Heart left ventricle (tissue), 16 donors: ENCODE measurements at regions not wholly inside any gene's neighbourhood (a gene's known extent, or its start where the extent isn't known, plus 50 kb on each side); places are given as distances from the start of the nearest gene placed in this dataset.

ENCODE experiments used
- ATAC-seq, 4 donors: fragments of 200-7000 bp; cut with Tn5 transposase; one replicate each; pipeline ENCODE4 v1.9.1; 2020 to 2022; ENCODE audit warnings: moderate library complexity in 4 of 4, mild to moderate bottlenecking in 3 of 4, moderate number of reproducible peaks in 1 of 4
- DNase-seq, 5 donors: peaks; one replicate each; pipeline ENCODE4 v3.0.0-alpha.2; 2020
- H3K27ac ChIP-seq, 12 donors: fragments of 200-600 bp; sonication (generic) in 4 of 12; one replicate each; pipeline versions ENCODE4 v1.5.0 to v1.8.0; 2016 to 2022; ENCODE audit warnings: mild to moderate bottlenecking in 2 of 12
- H3K27me3 ChIP-seq, 9 donors: fragments of 200-600 bp; sonication (generic) in 2 of 9; one replicate each; pipeline versions ENCODE4 v1.5.1 to v1.8.0; 2016 to 2022; ENCODE audit warnings: mild to moderate bottlenecking in 3 of 9
- H3K36me3 ChIP-seq, 9 donors: fragments of 200-600 bp; sonication (generic) in 2 of 9; one replicate each; pipeline versions ENCODE4 v1.5.0 to v1.8.0; 2018 to 2022; ENCODE audit warnings: mild to moderate bottlenecking in 2 of 9
- H3K4me1 ChIP-seq, 12 donors: fragments of 200-600 bp; sonication (generic) in 4 of 12; one replicate each; pipeline versions ENCODE4 v1.5.0 to v1.8.0; 2016 to 2022; ENCODE audit warnings: mild to moderate bottlenecking in 3 of 12
- H3K4me3 ChIP-seq, 12 donors: fragments of 200-600 bp; sonication (generic) in 4 of 12; one replicate each; pipeline versions ENCODE4 v1.5.0 to v1.8.0; 2017 to 2022; ENCODE audit warnings: mild to moderate bottlenecking in 9 of 12, moderate library complexity in 4 of 12
- H3K9me3 ChIP-seq, 12 donors: fragments of 200-600 bp; sonication (generic) in 4 of 12; one replicate each; pipeline versions ENCODE4 v1.5.0 to v1.8.0; 2016 to 2022; ENCODE audit warnings: mild to moderate bottlenecking in 1 of 12
- POLR2A ChIP-seq, 2 donors: fragments of 450-650 bp; IDR thresholded peaks; one replicate each; pipeline ENCODE4 v1.6.1; 2017; ENCODE audit warnings: antibody characterized with exemption in 2 of 2, mild to moderate bottlenecking in 2 of 2, moderate library complexity in 2 of 2
- WGBS, 4 donors: extraction: QIAGEN DNeasy Blood & Tissue Kit in 2 of 4; methylation state at CpG; one replicate each; pipeline versions ENCODE4 v1.1.5 to v1.1.7; 2013 to 2018; 5-methylcytosine and 5-hydroxymethylcytosine counted together
- intact Hi-C, 10 donors: fragments of 100-400 bp; cut with DNase I; formaldehyde crosslinking; loops; one replicate each; pipeline versions ENCODE4 v1.11.1 to v1.14.2; 2022
- TF ChIP-seq, protein P1 (sequence below), 12 donors: fragments of 200-600 bp; sonication (generic) in 4 of 12; IDR thresholded peaks; one replicate each; pipeline versions ENCODE4 v1.5.0 to v1.8.0; 2018 to 2022; ENCODE audit warnings: antibody characterized with exemption in 12 of 12, mild to moderate bottlenecking in 5 of 12
- donor health status: ischemic (EF 13 %, LVEDD 7.1; RV severe dilation, severe dysfunction).
- donor health status: healthy with polysubstance abuse.
- donor health status: DM: no; HTN: yes; CAD: no.
- donor health status: DM: no; HTN: no; CAD: no.
- donor health status: ischemic (EF 25% LVEDD 6.9; RV normal size, moderate dysfunction).
- donor health status: ischemic (EF 25% LVEDD 5.7; RV mildly dilated, moderate dysfunction).
- donor health status: healthy.
- donor health status: DM: yes; HTN: yes; CAD: no.
- donor health status: ischemic (EF 35%, LVEDD 5.7; RV mildly dilated, moderate dysfunction).
- donor health status: nonischemic (EF 11% LVEDD 7.7; RV severe dilation, severe dysfunction).
- donor health status: DM: yes; HTN: yes; CAD: no.
- donor health status: PGD.
- donor health status: ischemic (EF 29% LVEDD 5.4; RV normal size, mild dysfunction).
- donor health status: nonischemic (EF 23%, LVEDD 6.1; RV moderate dilation, normal function).

- DNase-seq (no peak), ATAC-seq (no peak)
- TF ChIP-seq POLR2A (IDR thresholded peaks at IDR 0.05) = no peak
- TF ChIP-seq, protein P1, sequence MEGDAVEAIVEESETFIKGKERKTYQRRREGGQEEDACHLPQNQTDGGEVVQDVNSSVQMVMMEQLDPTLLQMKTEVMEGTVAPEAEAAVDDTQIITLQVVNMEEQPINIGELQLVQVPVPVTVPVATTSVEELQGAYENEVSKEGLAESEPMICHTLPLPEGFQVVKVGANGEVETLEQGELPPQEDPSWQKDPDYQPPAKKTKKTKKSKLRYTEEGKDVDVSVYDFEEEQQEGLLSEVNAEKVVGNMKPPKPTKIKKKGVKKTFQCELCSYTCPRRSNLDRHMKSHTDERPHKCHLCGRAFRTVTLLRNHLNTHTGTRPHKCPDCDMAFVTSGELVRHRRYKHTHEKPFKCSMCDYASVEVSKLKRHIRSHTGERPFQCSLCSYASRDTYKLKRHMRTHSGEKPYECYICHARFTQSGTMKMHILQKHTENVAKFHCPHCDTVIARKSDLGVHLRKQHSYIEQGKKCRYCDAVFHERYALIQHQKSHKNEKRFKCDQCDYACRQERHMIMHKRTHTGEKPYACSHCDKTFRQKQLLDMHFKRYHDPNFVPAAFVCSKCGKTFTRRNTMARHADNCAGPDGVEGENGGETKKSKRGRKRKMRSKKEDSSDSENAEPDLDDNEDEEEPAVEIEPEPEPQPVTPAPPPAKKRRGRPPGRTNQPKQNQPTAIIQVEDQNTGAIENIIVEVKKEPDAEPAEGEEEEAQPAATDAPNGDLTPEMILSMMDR (IDR thresholded peaks at IDR 0.05) = no peak
- Histone ChIP-seq H3K4me1 (no peaks in the 10 kb centered on the region), H3K27me3 (peaks cover 0 to 5% (median 0%) of the 10 kb centered on the region in 9 donors), H3K27ac (no peak overlapping the region), H3K36me3 (no peaks in the 10 kb centered on the region), H3K9me3 (peaks cover 0 to 4% (median 0%) of the 10 kb centered on the region in 12 donors), H3K4me3 (no peak overlapping the region)
- intact Hi-C loops = no loop called here
- 71 to 82% (median 78%) methylated on average over 1 of the region's 1 CpG for WGBS, 4 donors
Observed at GRCh38 chr16:51382940-51383339, 231.9 kb upstream of the SALL1 start.

- Histone ChIP-seq H3K4me1 (no peaks in the 10 kb centered on the region), H3K27me3 (peaks cover 0 to 5% (median 0%) of the 10 kb centered on the region in 9 donors), H3K36me3 (no peaks in the 10 kb centered on the region), H3K4me3 (no peak overlapping the region), H3K27ac (no peak overlapping the region), H3K9me3 (peaks cover 0 to 4% (median 0%) of the 10 kb centered on the region in 12 donors)
- WGBS, 4 donors = 40 to 52% (median 43%) methylated on average over 3 of the region's 3 CpGs
- DNase-seq (no peak), ATAC-seq (no peak)
- intact Hi-C loops = no loop called here
- TF ChIP-seq, protein P1 (IDR thresholded peaks at IDR 0.05) = no peak
- TF ChIP-seq POLR2A (IDR thresholded peaks at IDR 0.05) = no peak
Observed at GRCh38 chr16:51382211-51382610, 231.1 kb upstream of the SALL1 start.

- Histone ChIP-seq H3K36me3 (no peaks in the 10 kb centered on the region), H3K27ac (no peak overlapping the region), H3K4me1 (no peaks in the 10 kb centered on the region), H3K9me3 (no peaks in the 10 kb centered on the region), H3K27me3 (peaks cover 0 to 5% (median 0%) of the 10 kb centered on the region in 9 donors), H3K4me3 (no peak overlapping the region)
- WGBS, 4 donors = 81 to 87% (median 83%) methylated on average over 3 of the region's 3 CpGs
- TF ChIP-seq POLR2A (IDR thresholded peaks at IDR 0.05) = no peak
- TF ChIP-seq, protein P1 (IDR thresholded peaks at IDR 0.05) = no peak
- intact Hi-C loops = no loop called here
- no peak for DNase-seq
- no peak for ATAC-seq
Observed at GRCh38 chr16:51376080-51376479, 225.0 kb upstream of the SALL1 start.

GRCh38 chr16:51374790-51375189 is 223.7 kb upstream of the SALL1 start:
- WGBS, 4 donors = 80 to 93% (median 91%) methylated on average over 5 of the region's 5 CpGs
- peaks cover 0 to 2% (median 0%) of the 10 kb centered on the region in 9 donors for H3K27me3 ChIP-seq
- H3K27ac ChIP-seq = no peak overlapping the region
- TF ChIP-seq POLR2A (IDR thresholded peaks at IDR 0.05) = no peak
- TF ChIP-seq, protein P1 (IDR thresholded peaks at IDR 0.05) = no peak
- ATAC-seq (no peak), DNase-seq (no peak)
- H3K9me3 ChIP-seq = no peaks in the 10 kb centered on the region
- intact Hi-C loops = no loop called here
- no peaks in the 10 kb centered on the region for H3K4me1 ChIP-seq
- H3K4me3 ChIP-seq = no peak overlapping the region
- no peaks in the 10 kb centered on the region for H3K36me3 ChIP-seq
